K562 (cell line): ENCODE measurements at regions not wholly inside any gene's neighbourhood (a gene's known extent, or its start where the extent isn't known, plus 50 kb on each side); places are given as distances from the start of the nearest gene placed in this dataset.

ENCODE experiments used
- ATAC-seq: fragments of 200-7000 bp; cut with Tn5 transposase; 3 replicates; pipeline ENCODE4 v1.9.1; 2020; ENCODE audit warnings: moderate library complexity
- BruUV-seq: library from RNA; stranded (reverse); fragments of 400-500 nt; replicated peaks from 2 replicates; lab custom pipeline; 2021; lab: Mats Ljungman, UMichigan
- CTCF ChIA-PET: fragments of 300-600 bp; formaldehyde crosslinking; extraction: SDS; loops from one replicate; lab custom pipeline; 2021; ENCODE audit warnings: low intra/inter-chr PET ratio; lab: Yijun Ruan, JAX
- POLR2A ChIA-PET: fragments of 300-600, 350-650 bp; sonication (Branson Sonifier 250); formaldehyde crosslinking; extraction: SDS; loops from one replicate; lab custom pipeline; 2021; ENCODE audit warnings: antibody characterized with exemption, inconsistent platforms; lab: Yijun Ruan, JAX
- DNase-seq, 4 experiments: peaks; one replicate each; pipeline versions ENCODE4 v3.0.0 to v3.0.0-alpha.2; 2011 to 2018; ENCODE audit warnings: low spot score in 3 of 4, mixed read lengths in 3 of 4; ENCODE audit errors: extremely low read depth in 1 of 4
- FAIRE-seq: peaks from 2 replicates; lab custom pipeline; 2011; peaks lifted over from hg19 to GRCh38; lab: Jason Lieb, UNC
- H2AFZ ChIP-seq: 2 replicates; pipeline ENCODE4 v1.6.0; 2011; ENCODE audit warnings: low read depth, low read length, control low read depth, inconsistent platforms
- H3K27ac ChIP-seq: fragments of 200-600 bp; 3 replicates; pipeline ENCODE4 v1.8.0; 2011; ENCODE audit warnings: low read depth, mild to moderate bottlenecking, control low read depth, inconsistent platforms, low read length, moderate library complexity, mixed read lengths; ENCODE audit errors: extremely low read depth
- H3K27me3 ChIP-seq, 2 experiments: fragments of 300-600 bp in 1 of 2; 2 replicates in 1 of 2; 3 replicates in 1 of 2; pipeline versions ENCODE4 v1.6.0 to v1.8.0; 2011; ENCODE audit warnings: inconsistent platforms in 2 of 2, low read length in 2 of 2, mild to moderate bottlenecking in 1 of 2, mixed read lengths in 1 of 2, moderate library complexity in 1 of 2; ENCODE audit not compliant: control insufficient read depth in 2 of 2, insufficient read depth in 2 of 2
- H3K36me3 ChIP-seq: fragments of 300-600 bp; 3 replicates; pipeline ENCODE4 v1.8.0; 2011; ENCODE audit warnings: mild to moderate bottlenecking, low read length, inconsistent platforms; ENCODE audit not compliant: control insufficient read depth, insufficient read depth
- H3K4me1 ChIP-seq, 2 experiments: fragments of 200-600 bp in 1 of 2; replicated peaks in 1 of 2; 2 replicates in 1 of 2; 3 replicates in 1 of 2; pipeline versions ENCODE4 v1.5.1 to v1.8.0; 2011; ENCODE audit warnings: inconsistent platforms in 2 of 2, low read length in 2 of 2, mild to moderate bottlenecking in 1 of 2, mixed read lengths in 1 of 2, moderate library complexity in 1 of 2; ENCODE audit not compliant: control insufficient read depth in 2 of 2, insufficient read depth in 2 of 2
- H3K4me2 ChIP-seq: 2 replicates; pipeline ENCODE4 v1.6.1; 2011; ENCODE audit warnings: low read length, control low read depth, inconsistent platforms, mixed read lengths; ENCODE audit not compliant: insufficient read depth
- H3K4me3 ChIP-seq: fragments of 200-600 bp; sonication (generic), shearing (Covaris generic); 2 replicates; pipeline ENCODE4 v1.5.1; 2016; ENCODE audit warnings: control low read depth, inconsistent platforms
- H3K79me2 ChIP-seq: fragments of 200-600 bp; 3 replicates; pipeline ENCODE4 v1.8.0; 2011; ENCODE audit warnings: low read length, inconsistent platforms; ENCODE audit not compliant: control insufficient read depth, insufficient read depth
- H3K9ac ChIP-seq, 2 experiments: 2 replicates each; pipeline versions ENCODE4 v1.6.0 to v1.6.1; 2011; ENCODE audit warnings: low read depth in 2 of 2, low read length in 2 of 2, control low read depth in 1 of 2, inconsistent platforms in 1 of 2, mild to moderate bottlenecking in 1 of 2, mixed read lengths in 1 of 2; ENCODE audit not compliant: insufficient read depth in 1 of 2
- H3K9me1 ChIP-seq: one replicate; pipeline ENCODE4 v1.6.0; 2011; ENCODE audit warnings: inconsistent platforms, mild to moderate bottlenecking, low read length, moderate library complexity; ENCODE audit not compliant: control insufficient read depth, insufficient read depth
- H3K9me3 ChIP-seq: replicated peaks from 2 replicates; pipeline ENCODE4 v1.5.1; 2011; ENCODE audit warnings: low read depth, low read length, inconsistent platforms; ENCODE audit not compliant: control insufficient read depth, insufficient read depth
- H4K20me1 ChIP-seq: replicated peaks from 2 replicates; pipeline ENCODE4 v1.6.1; 2011; ENCODE audit warnings: low read length, inconsistent platforms, mixed read lengths; ENCODE audit not compliant: control insufficient read depth, insufficient read depth
- ARID1B ChIP-seq: fragments of 450-650 bp; IDR thresholded peaks from 2 replicates; pipeline ENCODE4 v1.6.1; 2016; ENCODE audit warnings: antibody characterized with exemption, mild to moderate bottlenecking, inconsistent platforms
- ARNT ChIP-seq, 2 experiments: fragments of 450-650 bp; IDR thresholded peaks; 2 replicates each; pipeline ENCODE4 v1.6.1; 2016; ENCODE audit warnings: mild to moderate bottlenecking in 1 of 2
- CBFA2T2 ChIP-seq: fragments of 450-650 bp; conservative IDR thresholded peaks from 2 replicates; pipeline ENCODE4 v1.6.1; 2017; ENCODE audit warnings: mild to moderate bottlenecking
- CBFA2T3 ChIP-seq: fragments of 450-650 bp; IDR thresholded peaks from 2 replicates; pipeline ENCODE4 v1.6.1; 2017
- EP300 ChIP-seq: IDR thresholded peaks from 2 replicates; pipeline ENCODE4 v1.6.1; 2012; ENCODE audit warnings: low read length, improper control_type of control experiment
- FOSL1 ChIP-seq: fragments of 200-800 bp; sonication (Bioruptor generic); conservative IDR thresholded peaks from 2 replicates; pipeline ENCODE4 v1.6.1; 2016; ENCODE audit warnings: missing genetic modification characterization, missing compliant biosample characterization
- JUNB ChIP-seq: fragments of 450-650 bp; formaldehyde crosslinking; conservative IDR thresholded peaks from 2 replicates; pipeline ENCODE4 v1.4.0; 2020; ENCODE audit warnings: mild to moderate bottlenecking
- KDM1A ChIP-seq, 2 experiments: fragments of 450-650 bp; IDR thresholded peaks; 2 replicates each; pipeline ENCODE4 v1.6.1; 2016; ENCODE audit warnings: mild to moderate bottlenecking in 2 of 2
- MEIS2 ChIP-seq: fragments of 450-650 bp; IDR thresholded peaks from 2 replicates; pipeline ENCODE4 v1.6.1; 2014; ENCODE audit warnings: mild to moderate bottlenecking; ENCODE audit not compliant: partially characterized antibody
- NCOR1 ChIP-seq: fragments of 450-650 bp; IDR thresholded peaks from 2 replicates; pipeline ENCODE4 v1.6.1; 2016; ENCODE audit warnings: mild to moderate bottlenecking, moderate library complexity
- RCOR1 ChIP-seq, 2 experiments: IDR thresholded peaks; 2 replicates each; pipeline ENCODE4 v1.6.1; 2012; ENCODE audit warnings: low read depth in 2 of 2, low read length in 2 of 2, borderline replicate concordance in 1 of 2, improper control_type of control experiment in 1 of 2
- SMARCA4 ChIP-seq: fragments of 450-650 bp; IDR thresholded peaks from 2 replicates; pipeline ENCODE4 v1.6.1; 2016
- SMARCC2 ChIP-seq: fragments of 450-650 bp; IDR thresholded peaks from 2 replicates; pipeline ENCODE4 v1.6.1; 2017; ENCODE audit warnings: antibody characterized with exemption, moderate library complexity, mild to moderate bottlenecking, low read depth
- SMARCE1 ChIP-seq: fragments of 450-650 bp; IDR thresholded peaks from 2 replicates; pipeline ENCODE4 v1.7.1; 2016; ENCODE audit warnings: mild to moderate bottlenecking
- TAF1 ChIP-seq: IDR thresholded peaks from 2 replicates; pipeline ENCODE4 v1.6.1; 2011; ENCODE audit warnings: mild to moderate bottlenecking, low read length, moderate library complexity; ENCODE audit not compliant: insufficient read depth, control insufficient read depth, severe bottlenecking; ENCODE audit errors: extremely low read depth
- TAL1 ChIP-seq: fragments of 450-650 bp; IDR thresholded peaks from 2 replicates; pipeline ENCODE4 v1.6.1; 2016; ENCODE audit warnings: mild to moderate bottlenecking
- TEAD4 ChIP-seq, 2 experiments: sonication (generic) in 1 of 2; formaldehyde crosslinking in 1 of 2; IDR thresholded peaks; 2 replicates each; pipeline versions ENCODE4 v1.6.1 to v1.8.0; 2012 to 2022; ENCODE audit warnings: borderline replicate concordance in 1 of 2, inconsistent platforms in 1 of 2, low read length in 1 of 2, mild to moderate bottlenecking in 1 of 2, missing genetic modification reagents in 1 of 2
- TRIM24 ChIP-seq, 2 experiments: fragments of 450-650 bp; IDR thresholded peaks; 2 replicates each; pipeline ENCODE4 v1.6.1; 2016
- XRCC4 ChIP-seq: IDR thresholded peaks from one replicate; pipeline ENCODE4 v1.6.1; 2011; ENCODE audit not compliant: insufficient read depth, insufficient read length; ENCODE audit errors: extremely low read depth
- ZNF217 ChIP-seq: sonication (generic); formaldehyde crosslinking; IDR thresholded peaks from 2 replicates; pipeline ENCODE4 v1.8.0; 2022; ENCODE audit warnings: mild to moderate bottlenecking, missing genetic modification reagents
- ZNF57 ChIP-seq: fragments of 450-650 bp; formaldehyde crosslinking; IDR thresholded peaks from 2 replicates; pipeline ENCODE4 v1.4.0; 2020; ENCODE audit warnings: mild to moderate bottlenecking, moderate library complexity
- WGBS: fragments of 100-300 bp; shearing (Covaris generic); methylation state at CpG from one replicate; pipeline ENCODE4 v1.1.6; 2016; ENCODE audit warnings: low coverage, mixed read lengths; ENCODE audit not compliant: insufficient coverage; ENCODE audit errors: missing lambda C conversion rate; 5-methylcytosine and 5-hydroxymethylcytosine counted together
- in situ Hi-C: fragments of 300-500 bp; cut with MboI; formaldehyde crosslinking; loops from 4 replicates; pipeline ENCODE4 v1.15.0; 2018; ENCODE audit warnings: inconsistent platforms, mixed read lengths
- intact Hi-C: fragments of 100-400 bp; cut with micrococcal nuclease; formaldehyde crosslinking; loops from 2 replicates; pipeline ENCODE4 v1.14.2; 2022
- TF ChIP-seq, protein P1 (sequence below): fragments of 450-650 bp; IDR thresholded peaks from 2 replicates; pipeline ENCODE4 v1.6.1; 2016
- TF ChIP-seq, protein P2 (sequence below): IDR thresholded peaks from 2 replicates; pipeline ENCODE4 v1.6.1; 2012; ENCODE audit warnings: low read depth, low read length, improper control_type of control experiment, borderline replicate concordance

DNA sequence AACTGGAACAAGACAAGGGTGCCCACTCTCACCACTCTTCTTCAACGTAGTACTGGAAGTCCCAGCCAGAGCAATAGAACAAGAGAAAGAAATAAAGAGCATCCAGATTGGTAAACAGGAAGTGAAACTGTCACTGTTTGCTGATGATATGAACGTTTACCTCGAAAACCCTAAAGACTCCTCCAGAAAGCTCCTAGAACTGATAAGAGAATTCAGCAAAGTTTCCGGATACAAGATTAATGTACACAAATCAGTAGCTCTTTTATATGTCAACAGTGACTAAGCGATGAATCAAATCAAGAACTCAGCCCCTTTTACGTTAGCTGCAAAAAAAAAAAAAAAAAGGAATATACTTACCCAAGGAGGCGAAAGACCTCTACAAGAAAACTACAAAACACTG lies 306.6 kb downstream of the PLK2 start:
- ChIA-PET CTCF (no interaction called here), POLR2A (no interaction called here)
- Histone ChIP-seq H3K79me2 (no peaks in the 10 kb centered on the region), H3K4me3 (no peak overlapping the region), H2AFZ (no peak overlapping the region), H3K4me2 (no peak overlapping the region), H4K20me1 (no peaks in the 10 kb centered on the region), H3K9me1 (no peaks in the 10 kb centered on the region), H3K36me3 (no peaks in the 10 kb centered on the region), H3K27ac (no peak overlapping the region), H3K9ac (no peak overlapping the region), H3K27me3 (no peaks in the 10 kb centered on the region), H3K4me1 (no peaks in the 10 kb centered on the region), H3K9me3 (no peaks in the 10 kb centered on the region)
- no TSS peak for BruUV-seq
- DNase-seq (peak in 1 of 4 experiments; percentile 4), ATAC-seq (no peak), FAIRE-seq (no peak)
- in situ Hi-C loops (no loop called here), intact Hi-C loops (no loop called here)
- WGBS, result 0% methylated on average over 6 of the region's 7 CpGs
- TF ChIP-seq MEIS2 (peak; percentile 60), KDM1A (IDR thresholded peaks at IDR 0.05) (peak; percentile 31 to 57; a peak in 2 of 4 replicates), ARID1B (peak; percentile 64), CBFA2T3 (peak; percentile 60; the same call in 1 of the 2 replicates), TEAD4 (IDR thresholded peaks at IDR 0.05; ENCODE audit: low read length) (peak; percentile 13; the same call in 1 of the 2 replicates), TEAD4 (CRISPR knock-in tag; IDR thresholded peaks at IDR 0.05; ENCODE audit: borderline replicate concordance) (no peak), NCOR1 (peak; percentile 15; the same call in 1 of the 2 replicates), TRIM24 (IDR thresholded peaks at IDR 0.05) (peak; percentile 8 to 23; a peak in 1 of 4 replicates), ZNF57 (CRISPR knock-in tag) (no peak), SMARCE1 (0 out of 2 replicates have a peak, but pooled peaks have one; percentile 27), ZNF217 (no peak), CBFA2T2 (peak; percentile 44), ARNT (IDR thresholded peaks at IDR 0.05) (peak in 1 of 2 experiments; percentile 75; a peak in 2 of 4 replicates), XRCC4 (no peak), RCOR1 (IDR thresholded peaks at IDR 0.05; ENCODE audit: borderline replicate concordance in 1 of 2, low read depth in 2 of 2, low read length in 2 of 2) (peak in 1 of 2 experiments; percentile 29; a peak in 1 of 4 replicates), FOSL1 (tag) (peak; percentile 25; the same call in 1 of the 2 replicates), TAF1 (no peak), SMARCC2 (no peak), JUNB (CRISPR knock-in tag) (no peak), EP300 (peak; percentile 8; the same call in 1 of the 2 replicates), SMARCA4 (0 out of 2 replicates have a peak, but pooled peaks have one; percentile 16), TAL1 (peak; percentile 49)
- TF ChIP-seq, protein P1, sequence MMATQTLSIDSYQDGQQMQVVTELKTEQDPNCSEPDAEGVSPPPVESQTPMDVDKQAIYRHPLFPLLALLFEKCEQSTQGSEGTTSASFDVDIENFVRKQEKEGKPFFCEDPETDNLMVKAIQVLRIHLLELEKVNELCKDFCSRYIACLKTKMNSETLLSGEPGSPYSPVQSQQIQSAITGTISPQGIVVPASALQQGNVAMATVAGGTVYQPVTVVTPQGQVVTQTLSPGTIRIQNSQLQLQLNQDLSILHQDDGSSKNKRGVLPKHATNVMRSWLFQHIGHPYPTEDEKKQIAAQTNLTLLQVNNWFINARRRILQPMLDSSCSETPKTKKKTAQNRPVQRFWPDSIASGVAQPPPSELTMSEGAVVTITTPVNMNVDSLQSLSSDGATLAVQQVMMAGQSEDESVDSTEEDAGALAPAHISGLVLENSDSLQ, result peak; percentile 13; the same call in 1 of the 2 replicates
- TF ChIP-seq, protein P2, sequence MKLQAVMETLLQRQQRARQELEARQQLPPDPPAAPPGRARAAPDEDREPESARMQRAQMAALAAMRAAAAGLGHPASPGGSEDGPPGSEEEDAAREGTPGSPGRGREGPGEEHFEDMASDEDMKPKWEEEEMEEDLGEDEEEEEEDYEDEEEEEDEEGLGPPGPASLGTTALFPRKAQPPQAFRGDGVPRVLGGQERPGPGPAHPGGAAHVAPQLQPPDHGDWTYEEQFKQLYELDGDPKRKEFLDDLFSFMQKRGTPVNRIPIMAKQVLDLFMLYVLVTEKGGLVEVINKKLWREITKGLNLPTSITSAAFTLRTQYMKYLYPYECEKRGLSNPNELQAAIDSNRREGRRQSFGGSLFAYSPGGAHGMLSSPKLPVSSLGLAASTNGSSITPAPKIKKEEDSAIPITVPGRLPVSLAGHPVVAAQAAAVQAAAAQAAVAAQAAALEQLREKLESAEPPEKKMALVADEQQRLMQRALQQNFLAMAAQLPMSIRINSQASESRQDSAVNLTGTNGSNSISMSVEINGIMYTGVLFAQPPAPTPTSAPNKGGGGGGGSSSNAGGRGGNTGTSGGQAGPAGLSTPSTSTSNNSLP, result no peak
